ENCODE measurements at regions not wholly inside any gene's neighbourhood (a gene's known extent, or its start where the extent isn't known, plus 50 kb on each side); places are given as distances from the start of the nearest gene placed in this dataset.
"Not testable (repeated sequence)": the region's sequence is repeated elsewhere in the genome, so short reads cannot be mapped to it uniquely, and the experiment has no call there.

- Histone ChIP-seq H3K4me1 (ENCODE audit: control insufficient read depth, insufficient read depth, low read length, poor library complexity, severe bottlenecking) (no peaks in the 10 kb centered on the region), H3K36me3 (ENCODE audit: control insufficient read depth, insufficient read depth, low read length) (no peaks in the 10 kb centered on the region), H3K9me3 (ENCODE audit: control insufficient read depth, low read length) (no peaks in the 10 kb centered on the region), H3K27ac (ENCODE audit: low read depth, low read length, severe bottlenecking) (peak overlapping the region; percentile 76), H3K4me3 (ENCODE audit: extremely low read depth, insufficient read depth, low read length, poor library complexity, severe bottlenecking) (no peak overlapping the region)
- no CpG with 5 or more reads among the region's 8 CpGs for WGBS, 2 experiments (ENCODE audit: insufficient coverage in 2 of 2)
Measured at GRCh38 chr5:126015235-126016181, 407.7 kb upstream of the GRAMD2B start.

- WGBS, 2 experiments (ENCODE audit: insufficient coverage in 2 of 2): no CpG with 5 or more reads among the region's 1 CpG
- H3K9me3 ChIP-seq (ENCODE audit: control insufficient read depth, low read length): no peaks in the 10 kb centered on the region
- H3K36me3 ChIP-seq (ENCODE audit: control insufficient read depth, insufficient read depth, low read length): no peaks in the 10 kb centered on the region
- no peak overlapping the region for H3K4me3 ChIP-seq (ENCODE audit: extremely low read depth, insufficient read depth, low read length, poor library complexity, severe bottlenecking)
- H3K4me1 ChIP-seq (ENCODE audit: control insufficient read depth, insufficient read depth, low read length, poor library complexity, severe bottlenecking): no peaks in the 10 kb centered on the region
- H3K27ac ChIP-seq (ENCODE audit: low read depth, low read length, severe bottlenecking): no peak overlapping the region
Measured at GRCh38 chr5:126016256-126016655, 407.0 kb upstream of the GRAMD2B start.

GRCh38 chr5:126017096-126017495 lies 406.1 kb upstream of the GRAMD2B start:
- Histone ChIP-seq H3K36me3 (ENCODE audit: control insufficient read depth, insufficient read depth, low read length) (no peaks in the 10 kb centered on the region), H3K27ac (ENCODE audit: low read depth, low read length, severe bottlenecking) (no peak overlapping the region), H3K4me3 (ENCODE audit: extremely low read depth, insufficient read depth, low read length, poor library complexity, severe bottlenecking) (no peak overlapping the region), H3K4me1 (ENCODE audit: control insufficient read depth, insufficient read depth, low read length, poor library complexity, severe bottlenecking) (no peaks in the 10 kb centered on the region), H3K9me3 (ENCODE audit: control insufficient read depth, low read length) (no peaks in the 10 kb centered on the region)
- no CpG with 5 or more reads among the region's 2 CpGs for WGBS, 2 experiments (ENCODE audit: insufficient coverage in 2 of 2)

- WGBS, 2 experiments (ENCODE audit: insufficient coverage in 2 of 2): 100% methylated on average over 2 of the region's 5 CpGs; no CpG with 5 or more reads in 1 of the 2 experiments
- no peaks in the 10 kb centered on the region for H3K9me3 ChIP-seq (ENCODE audit: control insufficient read depth, low read length)
- no peak overlapping the region for H3K4me3 ChIP-seq (ENCODE audit: extremely low read depth, insufficient read depth, low read length, poor library complexity, severe bottlenecking)
- no peak overlapping the region for H3K27ac ChIP-seq (ENCODE audit: low read depth, low read length, severe bottlenecking)
- H3K4me1 ChIP-seq (ENCODE audit: control insufficient read depth, insufficient read depth, low read length, poor library complexity, severe bottlenecking): no peaks in the 10 kb centered on the region
- H3K36me3 ChIP-seq (ENCODE audit: control insufficient read depth, insufficient read depth, low read length): no peaks in the 10 kb centered on the region
Measured at GRCh38 chr5:126020770-126021169, 402.4 kb upstream of the GRAMD2B start.

- no peaks in the 10 kb centered on the region for H3K4me1 ChIP-seq (ENCODE audit: control insufficient read depth, insufficient read depth, low read length, poor library complexity, severe bottlenecking)
- H3K9me3 ChIP-seq (ENCODE audit: control insufficient read depth, low read length): no peaks in the 10 kb centered on the region
- no peak overlapping the region for H3K4me3 ChIP-seq (ENCODE audit: extremely low read depth, insufficient read depth, low read length, poor library complexity, severe bottlenecking)
- H3K27ac ChIP-seq (ENCODE audit: low read depth, low read length, severe bottlenecking): no peak overlapping the region
- 80% methylated on average over 1 of the region's 2 CpGs; no CpG with 5 or more reads in 1 of the 2 experiments for WGBS, 2 experiments (ENCODE audit: insufficient coverage in 2 of 2)
- no peaks in the 10 kb centered on the region for H3K36me3 ChIP-seq (ENCODE audit: control insufficient read depth, insufficient read depth, low read length)
Measured at GRCh38 chr5:126023994-126024441, 399.2 kb upstream of the GRAMD2B start.

GRCh38 chr5:126027149-126027548 lies 396.1 kb upstream of the GRAMD2B start:
- Histone ChIP-seq H3K27ac (ENCODE audit: low read depth, low read length, severe bottlenecking) (no peak overlapping the region), H3K36me3 (ENCODE audit: control insufficient read depth, insufficient read depth, low read length) (no peaks in the 10 kb centered on the region), H3K9me3 (ENCODE audit: control insufficient read depth, low read length) (no peaks in the 10 kb centered on the region), H3K4me1 (ENCODE audit: control insufficient read depth, insufficient read depth, low read length, poor library complexity, severe bottlenecking) (no peaks in the 10 kb centered on the region), H3K4me3 (ENCODE audit: extremely low read depth, insufficient read depth, low read length, poor library complexity, severe bottlenecking) (no peak overlapping the region)
- WGBS, 2 experiments (ENCODE audit: insufficient coverage in 2 of 2): 88 to 97% methylated on average over 3 of the region's 3 CpGs

- Histone ChIP-seq H3K4me1 (ENCODE audit: control insufficient read depth, insufficient read depth, low read length, poor library complexity, severe bottlenecking) (no peaks in the 10 kb centered on the region), H3K36me3 (ENCODE audit: control insufficient read depth, insufficient read depth, low read length) (no peaks in the 10 kb centered on the region), H3K4me3 (ENCODE audit: extremely low read depth, insufficient read depth, low read length, poor library complexity, severe bottlenecking) (no peak overlapping the region), H3K27ac (ENCODE audit: low read depth, low read length, severe bottlenecking) (no peak overlapping the region), H3K9me3 (ENCODE audit: control insufficient read depth, low read length) (no peaks in the 10 kb centered on the region)
- 90 to 94% methylated on average over 2 of the region's 2 CpGs for WGBS, 2 experiments (ENCODE audit: insufficient coverage in 2 of 2)
Measured at GRCh38 chr5:126027652-126028051, 395.6 kb upstream of the GRAMD2B start.

- H3K4me3 ChIP-seq (ENCODE audit: extremely low read depth, insufficient read depth, low read length, poor library complexity, severe bottlenecking): no peak overlapping the region
- 93 to 100% methylated on average over 1 of the region's 2 CpGs for WGBS, 2 experiments (ENCODE audit: insufficient coverage in 2 of 2)
- H3K9me3 ChIP-seq (ENCODE audit: control insufficient read depth, low read length): no peaks in the 10 kb centered on the region
- H3K4me1 ChIP-seq (ENCODE audit: control insufficient read depth, insufficient read depth, low read length, poor library complexity, severe bottlenecking): no peaks in the 10 kb centered on the region
- H3K36me3 ChIP-seq (ENCODE audit: control insufficient read depth, insufficient read depth, low read length): no peaks in the 10 kb centered on the region
- no peak overlapping the region for H3K27ac ChIP-seq (ENCODE audit: low read depth, low read length, severe bottlenecking)
Measured at GRCh38 chr5:126028336-126028735, 394.9 kb upstream of the GRAMD2B start.

GRCh38 chr5:126029282-126029681 lies 393.9 kb upstream of the GRAMD2B start:
- H3K36me3 ChIP-seq (ENCODE audit: control insufficient read depth, insufficient read depth, low read length); H3K27ac ChIP-seq (ENCODE audit: low read depth, low read length, severe bottlenecking); H3K4me1 ChIP-seq (ENCODE audit: control insufficient read depth, insufficient read depth, low read length, poor library complexity, severe bottlenecking); H3K9me3 ChIP-seq (ENCODE audit: control insufficient read depth, low read length); H3K4me3 ChIP-seq (ENCODE audit: extremely low read depth, insufficient read depth, low read length, poor library complexity, severe bottlenecking): not testable (repeated sequence)
- 100% methylated on average over 1 of the region's 1 CpG; no CpG with 5 or more reads in 1 of the 2 experiments for WGBS, 2 experiments (ENCODE audit: insufficient coverage in 2 of 2)

- 83 to 86% methylated on average over 1 of the region's 3 CpGs for WGBS, 2 experiments (ENCODE audit: insufficient coverage in 2 of 2)
- H3K9me3 ChIP-seq (ENCODE audit: control insufficient read depth, low read length): no peaks in the 10 kb centered on the region
- no peak overlapping the region for H3K4me3 ChIP-seq (ENCODE audit: extremely low read depth, insufficient read depth, low read length, poor library complexity, severe bottlenecking)
- no peaks in the 10 kb centered on the region for H3K36me3 ChIP-seq (ENCODE audit: control insufficient read depth, insufficient read depth, low read length)
- no peak overlapping the region for H3K27ac ChIP-seq (ENCODE audit: low read depth, low read length, severe bottlenecking)
- no peaks in the 10 kb centered on the region for H3K4me1 ChIP-seq (ENCODE audit: control insufficient read depth, insufficient read depth, low read length, poor library complexity, severe bottlenecking)
Measured at GRCh38 chr5:126030698-126031097, 392.5 kb upstream of the GRAMD2B start.

Measured in mesodermal cell (in vitro differentiated cells).